Lower lobe of right lung (tissue), 2 donors: ENCODE measurements at regions not wholly inside any gene's neighbourhood (a gene's known extent, or its start where the extent isn't known, plus 50 kb on each side); places are given as distances from the start of the nearest gene placed in this dataset.

Experiments
- ATAC-seq, 2 donors: fragments of 200-7000 bp; cut with Tn5 transposase; one replicate each; pipeline ENCODE4 v1.9.1; 2020 to 2022; ENCODE audit warnings: mild to moderate bottlenecking in 2 of 2, moderate library complexity in 2 of 2
- DNase-seq: peaks from one replicate; pipeline ENCODE4 v3.0.0-alpha.2; 2020
- H3K27ac ChIP-seq: fragments of 200-600 bp; one replicate; pipeline ENCODE4 v1.8.0; 2022
- H3K27me3 ChIP-seq: fragments of 200-600 bp; one replicate; pipeline ENCODE4 v1.8.0; 2022; ENCODE audit warnings: low read depth
- H3K36me3 ChIP-seq: fragments of 200-600 bp; one replicate; pipeline ENCODE4 v1.8.0; 2022; ENCODE audit warnings: mild to moderate bottlenecking
- H3K4me1 ChIP-seq: fragments of 200-600 bp; one replicate; pipeline ENCODE4 v1.8.0; 2022
- H3K4me3 ChIP-seq: fragments of 200-600 bp; one replicate; pipeline ENCODE4 v1.8.0; 2022; ENCODE audit warnings: mild to moderate bottlenecking
- H3K9me3 ChIP-seq: fragments of 200-600 bp; one replicate; pipeline ENCODE4 v1.8.0; 2022
- CTCF ChIP-seq: fragments of 200-600 bp; IDR thresholded peaks from one replicate; pipeline ENCODE4 v1.8.0; 2022; ENCODE audit warnings: antibody characterized with exemption, mild to moderate bottlenecking
- intact Hi-C: fragments of 100-400 bp; cut with DNase I; formaldehyde crosslinking; loops from one replicate; pipeline ENCODE4 v1.11.0; 2022
- donor health status: DM: no; HTN: yes; CAD: no; lungs with severe emphysema.

- H3K4me1 ChIP-seq: no peaks in the 10 kb centered on the region
- H3K27me3 ChIP-seq: no peaks in the 10 kb centered on the region
- intact Hi-C loops: no loop called here
- H3K36me3 ChIP-seq: no peaks in the 10 kb centered on the region
- no peak for TF ChIP-seq CTCF
- no peaks in the 10 kb centered on the region for H3K9me3 ChIP-seq
- no peak for DNase-seq
- no peak for ATAC-seq
- H3K4me3 ChIP-seq: no peak overlapping the region
- H3K27ac ChIP-seq: no peak overlapping the region
Measured at GRCh38 chr2:142462306-142462705, 331.5 kb upstream of the LRP1B start.

GRCh38 chr2:142445551-142446072 is 314.8 kb upstream of the LRP1B start:
- ATAC-seq: no peak
- H3K4me1 ChIP-seq: no peaks in the 10 kb centered on the region
- H3K27me3 ChIP-seq: no peaks in the 10 kb centered on the region
- intact Hi-C loops: no loop called here
- H3K36me3 ChIP-seq: no peaks in the 10 kb centered on the region
- no peak for DNase-seq
- no peak for TF ChIP-seq CTCF
- no peaks in the 10 kb centered on the region for H3K9me3 ChIP-seq
- H3K27ac ChIP-seq: no peak overlapping the region
- H3K4me3 ChIP-seq: no peak overlapping the region

- H3K9me3 ChIP-seq: no peaks in the 10 kb centered on the region
- no peak overlapping the region for H3K27ac ChIP-seq
- no peak for ATAC-seq
- intact Hi-C loops: no loop called here
- no peak for DNase-seq
- no peak overlapping the region for H3K4me3 ChIP-seq
- H3K36me3 ChIP-seq: no peaks in the 10 kb centered on the region
- TF ChIP-seq CTCF: no peak
- no peaks in the 10 kb centered on the region for H3K4me1 ChIP-seq
- no peaks in the 10 kb centered on the region for H3K27me3 ChIP-seq
Measured at GRCh38 chr2:142445023-142445422, 314.2 kb upstream of the LRP1B start.

GRCh38 chr2:142435847-142436246 is 305.0 kb upstream of the LRP1B start:
- no peak overlapping the region for H3K27ac ChIP-seq
- H3K9me3 ChIP-seq: no peaks in the 10 kb centered on the region
- H3K36me3 ChIP-seq: no peaks in the 10 kb centered on the region
- ATAC-seq (no peak), DNase-seq (no peak)
- no peaks in the 10 kb centered on the region for H3K27me3 ChIP-seq
- no peak overlapping the region for H3K4me3 ChIP-seq
- H3K4me1 ChIP-seq: no peaks in the 10 kb centered on the region
- intact Hi-C loops: no loop called here
- TF ChIP-seq CTCF: no peak

GRCh38 chr2:142426064-142426463 is 295.2 kb upstream of the LRP1B start:
- Histone ChIP-seq H3K9me3 (no peaks in the 10 kb centered on the region), H3K4me1 (no peaks in the 10 kb centered on the region), H3K4me3 (no peak overlapping the region), H3K27me3 (no peaks in the 10 kb centered on the region), H3K27ac (no peak overlapping the region), H3K36me3 (no peaks in the 10 kb centered on the region)
- ATAC-seq (no peak), DNase-seq (no peak)
- no peak for TF ChIP-seq CTCF
- intact Hi-C loops: no loop called here

- DNase-seq (no peak), ATAC-seq (no peak)
- Histone ChIP-seq H3K9me3 (no peaks in the 10 kb centered on the region), H3K27ac (no peak overlapping the region), H3K36me3 (no peaks in the 10 kb centered on the region), H3K4me3 (no peak overlapping the region), H3K27me3 (no peaks in the 10 kb centered on the region), H3K4me1 (no peaks in the 10 kb centered on the region)
- intact Hi-C loops: no loop called here
- TF ChIP-seq CTCF: no peak
Measured at GRCh38 chr2:142425551-142425950, 294.7 kb upstream of the LRP1B start.
